ENCODE measurements at regions not wholly inside any gene's neighbourhood (a gene's known extent, or its start where the extent isn't known, plus 50 kb on each side); places are given as distances from the start of the nearest gene placed in this dataset.

GRCh38 chr14:89620436-89620835 lies 203.4 kb upstream of the FOXN3 start:
- Histone ChIP-seq H3K4me3 (replicated peaks; ENCODE audit: insufficient read depth, low read length) (no peak overlapping the region), H3K27ac (replicated peaks) (no peak overlapping the region), H3K27me3 (ENCODE audit: insufficient read depth, poor library complexity, severe bottlenecking) (no peaks in the 10 kb centered on the region)
- TF ChIP-seq CTCF (IDR thresholded peaks at IDR 0.05; ENCODE audit: insufficient read depth, low read length) (no peak), REST (IDR thresholded peaks at IDR 0.05; ENCODE audit: insufficient replicate concordance, low read depth) (no peak), GABPA (IDR thresholded peaks at IDR 0.05; ENCODE audit: low read depth) (no peak), SPI1 (IDR thresholded peaks at IDR 0.05; ENCODE audit: borderline replicate concordance, low read depth) (no peak), POLR2AphosphoS5 (IDR thresholded peaks at IDR 0.05; ENCODE audit: low read depth) (no peak)
- no peak for DNase-seq (ENCODE audit: low read depth in 1 of 2, low spot score in 1 of 2)

- TF ChIP-seq CTCF (IDR thresholded peaks at IDR 0.05; ENCODE audit: insufficient read depth, low read length) (no peak), POLR2AphosphoS5 (IDR thresholded peaks at IDR 0.05; ENCODE audit: low read depth) (no peak), REST (IDR thresholded peaks at IDR 0.05; ENCODE audit: insufficient replicate concordance, low read depth) (no peak), SPI1 (IDR thresholded peaks at IDR 0.05; ENCODE audit: borderline replicate concordance, low read depth) (no peak), GABPA (IDR thresholded peaks at IDR 0.05; ENCODE audit: low read depth) (no peak)
- Histone ChIP-seq H3K4me3 (replicated peaks; ENCODE audit: insufficient read depth, low read length) (peak overlapping the region; percentile 67), H3K27me3 (ENCODE audit: insufficient read depth, poor library complexity, severe bottlenecking) (no peaks in the 10 kb centered on the region), H3K27ac (replicated peaks) (no peak overlapping the region)
- DNase-seq (ENCODE audit: low read depth in 1 of 2, low spot score in 1 of 2): no peak
Observed at GRCh38 chr14:89619596-89619995, 202.6 kb upstream of the FOXN3 start.

- DNase-seq (ENCODE audit: low read depth in 1 of 2, low spot score in 1 of 2): peak; percentile 34 to 54
- peak overlapping the region; percentile 67 for H3K4me3 ChIP-seq (replicated peaks; ENCODE audit: insufficient read depth, low read length)
- TF ChIP-seq CTCF (IDR thresholded peaks at IDR 0.05; ENCODE audit: insufficient read depth, low read length) (no peak), POLR2AphosphoS5 (IDR thresholded peaks at IDR 0.05; ENCODE audit: low read depth) (no peak), SPI1 (IDR thresholded peaks at IDR 0.05; ENCODE audit: borderline replicate concordance, low read depth) (no peak), GABPA (IDR thresholded peaks at IDR 0.05; ENCODE audit: low read depth) (no peak)
- no peaks in the 10 kb centered on the region for H3K27me3 ChIP-seq (ENCODE audit: insufficient read depth, poor library complexity, severe bottlenecking)
- no peak overlapping the region for H3K27ac ChIP-seq (replicated peaks)
Observed at GRCh38 chr14:89618811-89619551, 201.9 kb upstream of the FOXN3 start.
